Heart left ventricle (tissue), 16 donors: ENCODE measurements at regions not wholly inside any gene's neighbourhood (a gene's known extent, or its start where the extent isn't known, plus 50 kb on each side); places are given as distances from the start of the nearest gene placed in this dataset.

Experiments used
- ATAC-seq, 4 donors: fragments of 200-7000 bp; cut with Tn5 transposase; one replicate each; pipeline ENCODE4 v1.9.1; 2020 to 2022; ENCODE audit warnings: moderate library complexity in 4 of 4, mild to moderate bottlenecking in 3 of 4, moderate number of reproducible peaks in 1 of 4
- DNase-seq, 5 donors: peaks; one replicate each; pipeline ENCODE4 v3.0.0-alpha.2; 2020
- H3K27ac ChIP-seq, 12 donors: fragments of 200-600 bp; sonication (generic) in 4 of 12; one replicate each; pipeline versions ENCODE4 v1.5.0 to v1.8.0; 2016 to 2022; ENCODE audit warnings: mild to moderate bottlenecking in 2 of 12
- H3K27me3 ChIP-seq, 9 donors: fragments of 200-600 bp; sonication (generic) in 2 of 9; one replicate each; pipeline versions ENCODE4 v1.5.1 to v1.8.0; 2016 to 2022; ENCODE audit warnings: mild to moderate bottlenecking in 3 of 9
- H3K36me3 ChIP-seq, 9 donors: fragments of 200-600 bp; sonication (generic) in 2 of 9; one replicate each; pipeline versions ENCODE4 v1.5.0 to v1.8.0; 2018 to 2022; ENCODE audit warnings: mild to moderate bottlenecking in 2 of 9
- H3K4me1 ChIP-seq, 12 donors: fragments of 200-600 bp; sonication (generic) in 4 of 12; one replicate each; pipeline versions ENCODE4 v1.5.0 to v1.8.0; 2016 to 2022; ENCODE audit warnings: mild to moderate bottlenecking in 3 of 12
- H3K4me3 ChIP-seq, 12 donors: fragments of 200-600 bp; sonication (generic) in 4 of 12; one replicate each; pipeline versions ENCODE4 v1.5.0 to v1.8.0; 2017 to 2022; ENCODE audit warnings: mild to moderate bottlenecking in 9 of 12, moderate library complexity in 4 of 12
- H3K9me3 ChIP-seq, 12 donors: fragments of 200-600 bp; sonication (generic) in 4 of 12; one replicate each; pipeline versions ENCODE4 v1.5.0 to v1.8.0; 2016 to 2022; ENCODE audit warnings: mild to moderate bottlenecking in 1 of 12
- CTCF ChIP-seq, 12 donors: fragments of 200-600 bp; sonication (generic) in 4 of 12; IDR thresholded peaks; one replicate each; pipeline versions ENCODE4 v1.5.0 to v1.8.0; 2018 to 2022; ENCODE audit warnings: antibody characterized with exemption in 12 of 12, mild to moderate bottlenecking in 5 of 12
- POLR2A ChIP-seq, 2 donors: fragments of 450-650 bp; IDR thresholded peaks; one replicate each; pipeline ENCODE4 v1.6.1; 2017; ENCODE audit warnings: antibody characterized with exemption in 2 of 2, mild to moderate bottlenecking in 2 of 2, moderate library complexity in 2 of 2
- WGBS, 4 donors: extraction: QIAGEN DNeasy Blood & Tissue Kit in 2 of 4; methylation state at CpG; one replicate each; pipeline versions ENCODE4 v1.1.5 to v1.1.7; 2013 to 2018; 5-methylcytosine and 5-hydroxymethylcytosine counted together
- intact Hi-C, 10 donors: fragments of 100-400 bp; cut with DNase I; formaldehyde crosslinking; loops; one replicate each; pipeline versions ENCODE4 v1.11.1 to v1.14.2; 2022
- donor health status: ischemic (EF 13 %, LVEDD 7.1; RV severe dilation, severe dysfunction).
- donor health status: healthy with polysubstance abuse.
- donor health status: DM: no; HTN: yes; CAD: no.
- donor health status: DM: no; HTN: no; CAD: no.
- donor health status: ischemic (EF 25% LVEDD 6.9; RV normal size, moderate dysfunction).
- donor health status: ischemic (EF 25% LVEDD 5.7; RV mildly dilated, moderate dysfunction).
- donor health status: healthy.
- donor health status: DM: yes; HTN: yes; CAD: no.
- donor health status: ischemic (EF 35%, LVEDD 5.7; RV mildly dilated, moderate dysfunction).
- donor health status: nonischemic (EF 11% LVEDD 7.7; RV severe dilation, severe dysfunction).
- donor health status: DM: yes; HTN: yes; CAD: no.
- donor health status: PGD.
- donor health status: ischemic (EF 29% LVEDD 5.4; RV normal size, mild dysfunction).
- donor health status: nonischemic (EF 23%, LVEDD 6.1; RV moderate dilation, normal function).

GRCh38 chr12:98062464-98063245 lies 452.7 kb upstream of the TMPO start:
- TF ChIP-seq POLR2A (IDR thresholded peaks at IDR 0.05) (no peak), CTCF (IDR thresholded peaks at IDR 0.05) (no peak)
- no peaks in the 10 kb centered on the region for H3K36me3 ChIP-seq
- no peak overlapping the region for H3K27ac ChIP-seq
- intact Hi-C loops: no loop called here
- WGBS, 4 donors: 48 to 66% (median 57%) methylated on average over 11 of the region's 11 CpGs
- no peaks in the 10 kb centered on the region for H3K27me3 ChIP-seq
- no peaks in the 10 kb centered on the region for H3K9me3 ChIP-seq
- ATAC-seq (no peak), DNase-seq (no peak)
- H3K4me1 ChIP-seq: no peaks in the 10 kb centered on the region
- no peak overlapping the region for H3K4me3 ChIP-seq

- H3K27me3 ChIP-seq: no peaks in the 10 kb centered on the region
- no peak overlapping the region for H3K4me3 ChIP-seq
- no peaks in the 10 kb centered on the region for H3K9me3 ChIP-seq
- intact Hi-C loops: no loop called here
- 64 to 68% (median 66%) methylated on average over 2 of the region's 2 CpGs for WGBS, 4 donors
- ATAC-seq: no peak
- no peaks in the 10 kb centered on the region for H3K4me1 ChIP-seq
- TF ChIP-seq CTCF (IDR thresholded peaks at IDR 0.05) (no peak), POLR2A (IDR thresholded peaks at IDR 0.05) (no peak)
- H3K27ac ChIP-seq: no peak overlapping the region
- DNase-seq: no peak
- H3K36me3 ChIP-seq: no peaks in the 10 kb centered on the region
Measured at GRCh38 chr12:98064501-98064900, 450.9 kb upstream of the TMPO start.

- no peak overlapping the region for H3K4me3 ChIP-seq
- H3K36me3 ChIP-seq: no peaks in the 10 kb centered on the region
- ATAC-seq (no peak), DNase-seq (no peak)
- intact Hi-C loops: no loop called here
- 89 to 93% (median 90%) methylated on average over 7 of the region's 7 CpGs for WGBS, 4 donors
- TF ChIP-seq POLR2A (IDR thresholded peaks at IDR 0.05): no peak
- TF ChIP-seq CTCF (IDR thresholded peaks at IDR 0.05): no peak
- H3K27me3 ChIP-seq: no peaks in the 10 kb centered on the region
- H3K4me1 ChIP-seq: no peaks in the 10 kb centered on the region
- H3K9me3 ChIP-seq: no peaks in the 10 kb centered on the region
- no peak overlapping the region for H3K27ac ChIP-seq
Measured at GRCh38 chr12:98067795-98068194, 447.6 kb upstream of the TMPO start.

- Histone ChIP-seq H3K27ac (no peak overlapping the region), H3K27me3 (no peaks in the 10 kb centered on the region), H3K4me1 (no peaks in the 10 kb centered on the region), H3K36me3 (no peaks in the 10 kb centered on the region), H3K4me3 (no peak overlapping the region), H3K9me3 (no peaks in the 10 kb centered on the region)
- DNase-seq (no peak), ATAC-seq (no peak)
- intact Hi-C loops: no loop called here
- TF ChIP-seq POLR2A (IDR thresholded peaks at IDR 0.05): no peak
- TF ChIP-seq CTCF (IDR thresholded peaks at IDR 0.05): no peak
- WGBS, 4 donors: 74 to 86% (median 75%) methylated on average over 3 of the region's 3 CpGs
Measured at GRCh38 chr12:98073610-98074009, 441.8 kb upstream of the TMPO start.
